ENCODE measurements at regions not wholly inside any gene's neighbourhood (a gene's known extent, or its start where the extent isn't known, plus 50 kb on each side); places are given as distances from the start of the nearest gene placed in this dataset.

DNA sequence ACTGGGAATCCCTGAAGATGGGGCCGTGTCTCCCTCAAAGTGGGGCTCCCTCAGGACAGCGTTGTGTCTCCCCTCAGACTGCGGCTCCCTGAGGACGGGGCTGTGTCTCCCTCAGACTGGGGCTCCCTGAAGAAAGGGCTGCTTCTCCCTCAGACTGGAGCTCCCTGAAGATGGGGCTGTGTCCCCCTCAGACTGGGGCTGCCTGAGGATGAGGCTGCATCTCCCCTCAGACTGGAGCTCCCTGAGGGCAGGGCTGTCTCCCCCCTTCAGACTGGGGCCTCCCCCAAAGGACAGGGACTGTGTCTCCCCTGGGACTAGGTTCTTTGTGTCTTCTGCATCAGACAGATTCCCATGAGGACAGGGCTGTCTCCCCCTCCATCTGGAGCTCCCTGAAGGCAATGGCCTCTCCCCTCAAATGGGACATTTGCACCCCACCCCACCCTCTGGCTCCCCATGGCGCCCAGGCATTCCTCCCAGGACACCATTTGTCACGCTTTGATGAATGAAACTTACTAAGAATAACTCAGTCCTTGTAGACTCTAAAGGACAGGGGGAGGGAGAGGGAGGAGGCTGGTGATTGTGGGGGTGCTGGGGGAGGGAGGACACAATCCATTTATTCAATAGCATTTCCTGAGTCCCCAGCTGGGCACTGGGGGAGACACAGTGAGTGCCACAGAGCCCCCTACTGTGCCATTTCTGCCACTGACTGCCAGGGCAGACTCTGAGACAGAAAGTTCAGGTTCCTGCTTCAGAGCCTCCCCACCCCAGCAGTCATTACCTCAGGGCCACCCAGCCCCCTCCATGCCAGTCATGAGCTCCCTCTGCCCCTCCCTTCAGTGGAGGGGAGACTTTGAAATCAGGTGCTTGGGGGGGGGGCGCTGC lies 122.4 kb downstream of the MRPL14 start:
- H3K36me3 ChIP-seq = no peaks in the 10 kb centered on the region
- H3K4me3 ChIP-seq = no peak overlapping the region
- WGBS = 87% methylated on average over 7 of the region's 7 CpGs
- DNase-seq (ENCODE audit: low spot score) = no peak
- H3K27ac ChIP-seq = no peak overlapping the region
- peaks cover 5% of the 10 kb centered on the region for H3K4me1 ChIP-seq (replicated peaks)
- TF ChIP-seq POLR2A (IDR thresholded peaks at IDR 0.05) (no peak), POLR2AphosphoS5 (IDR thresholded peaks at IDR 0.05) (no peak)
- TF ChIP-seq, protein P1, sequence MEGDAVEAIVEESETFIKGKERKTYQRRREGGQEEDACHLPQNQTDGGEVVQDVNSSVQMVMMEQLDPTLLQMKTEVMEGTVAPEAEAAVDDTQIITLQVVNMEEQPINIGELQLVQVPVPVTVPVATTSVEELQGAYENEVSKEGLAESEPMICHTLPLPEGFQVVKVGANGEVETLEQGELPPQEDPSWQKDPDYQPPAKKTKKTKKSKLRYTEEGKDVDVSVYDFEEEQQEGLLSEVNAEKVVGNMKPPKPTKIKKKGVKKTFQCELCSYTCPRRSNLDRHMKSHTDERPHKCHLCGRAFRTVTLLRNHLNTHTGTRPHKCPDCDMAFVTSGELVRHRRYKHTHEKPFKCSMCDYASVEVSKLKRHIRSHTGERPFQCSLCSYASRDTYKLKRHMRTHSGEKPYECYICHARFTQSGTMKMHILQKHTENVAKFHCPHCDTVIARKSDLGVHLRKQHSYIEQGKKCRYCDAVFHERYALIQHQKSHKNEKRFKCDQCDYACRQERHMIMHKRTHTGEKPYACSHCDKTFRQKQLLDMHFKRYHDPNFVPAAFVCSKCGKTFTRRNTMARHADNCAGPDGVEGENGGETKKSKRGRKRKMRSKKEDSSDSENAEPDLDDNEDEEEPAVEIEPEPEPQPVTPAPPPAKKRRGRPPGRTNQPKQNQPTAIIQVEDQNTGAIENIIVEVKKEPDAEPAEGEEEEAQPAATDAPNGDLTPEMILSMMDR (IDR thresholded peaks at IDR 0.05) = no peak
- peaks cover 2% of the 10 kb centered on the region for H3K27me3 ChIP-seq (replicated peaks; ENCODE audit: insufficient read depth)
- intact Hi-C loops (cut with DNase I) = loop anchor here (5.0 kb wide), 1 partner anchor 233 kb away; the partner anchor contains the start of gene VEGFA
- no peaks in the 10 kb centered on the region for H3K9me3 ChIP-seq

DNA sequence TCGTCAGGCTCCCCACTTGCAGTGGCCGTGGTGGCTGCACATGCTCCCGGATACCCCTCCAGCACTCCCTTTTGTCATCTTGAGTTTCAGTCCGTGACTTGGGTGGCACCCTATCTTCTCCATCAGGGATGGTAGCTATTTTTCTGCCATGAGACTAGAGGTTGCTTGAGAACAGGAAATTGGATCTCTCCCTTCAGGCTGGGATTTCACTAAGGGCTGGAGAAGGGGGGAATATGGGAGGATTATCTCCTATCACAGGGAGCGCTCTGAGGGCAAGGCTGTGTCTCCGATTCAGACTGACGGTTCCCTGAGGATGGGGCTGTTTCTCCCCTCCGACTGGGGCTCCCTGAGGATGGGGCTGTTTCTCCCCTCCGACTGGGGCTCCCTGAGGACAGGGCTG lies 123.1 kb downstream of the MRPL14 start:
- H3K4me3 ChIP-seq = no peak overlapping the region
- H3K4me1 ChIP-seq (replicated peaks) = peaks cover 5% of the 10 kb centered on the region
- WGBS = 84% methylated on average over 8 of the region's 9 CpGs
- no peak for DNase-seq (ENCODE audit: low spot score)
- TF ChIP-seq POLR2A (IDR thresholded peaks at IDR 0.05) = no peak
- no peak for TF ChIP-seq POLR2AphosphoS5 (IDR thresholded peaks at IDR 0.05)
- TF ChIP-seq, protein P1 (IDR thresholded peaks at IDR 0.05) = no peak
- no peaks in the 10 kb centered on the region for H3K36me3 ChIP-seq
- H3K27me3 ChIP-seq (replicated peaks; ENCODE audit: insufficient read depth) = peaks cover 2% of the 10 kb centered on the region
- intact Hi-C loops (cut with DNase I) = loop anchor here (5.0 kb wide), 1 partner anchor 232 kb away; the partner anchor contains the start of gene VEGFA
- no peaks in the 10 kb centered on the region for H3K9me3 ChIP-seq
- no peak overlapping the region for H3K27ac ChIP-seq

DNA sequence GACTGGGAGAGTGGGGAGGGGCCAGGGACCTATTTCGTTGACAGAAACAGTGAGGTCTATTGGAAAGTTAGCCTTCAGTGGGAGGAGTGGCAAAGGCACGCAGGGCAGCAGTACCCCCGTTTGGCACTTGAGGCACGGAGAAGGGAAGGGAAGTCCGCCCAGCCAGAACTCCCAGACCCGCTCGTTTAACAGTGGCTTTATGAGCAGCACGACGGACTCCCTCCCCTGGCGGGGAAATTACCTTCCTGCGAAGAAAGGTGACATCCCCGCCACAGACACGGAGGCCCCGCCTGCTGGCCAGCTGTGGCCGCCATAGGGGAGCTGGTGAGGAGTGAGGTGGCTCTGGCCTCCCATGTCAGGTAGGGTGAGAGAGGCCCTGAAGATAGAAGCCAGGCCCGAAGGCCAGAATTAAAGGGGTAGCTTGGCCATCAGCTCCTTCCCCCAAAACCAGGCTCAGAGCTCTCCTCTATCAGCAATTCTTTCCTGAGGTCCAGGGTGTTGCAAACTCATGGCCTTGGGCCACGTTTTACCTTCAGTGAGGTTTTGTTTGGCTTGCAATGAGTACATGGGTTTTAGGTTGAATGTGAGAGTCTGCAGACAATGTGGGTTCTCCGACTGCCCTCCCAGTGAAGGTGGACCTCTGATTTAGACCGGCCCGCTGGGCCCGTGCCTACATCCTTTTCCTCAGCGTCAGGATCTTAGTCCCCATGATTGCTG lies 123.7 kb downstream of the MRPL14 start:
- DNase-seq (ENCODE audit: low spot score) = no peak
- Histone ChIP-seq H3K4me1 (replicated peaks) (peaks cover 5% of the 10 kb centered on the region), H3K4me3 (no peak overlapping the region), H3K9me3 (no peaks in the 10 kb centered on the region), H3K27ac (no peak overlapping the region), H3K36me3 (no peaks in the 10 kb centered on the region), H3K27me3 (replicated peaks; ENCODE audit: insufficient read depth) (peaks cover 2% of the 10 kb centered on the region)
- no peak for TF ChIP-seq POLR2AphosphoS5 (IDR thresholded peaks at IDR 0.05)
- no peak for TF ChIP-seq POLR2A (IDR thresholded peaks at IDR 0.05)
- WGBS = 78% methylated on average over 22 of the region's 22 CpGs
- intact Hi-C loops (cut with DNase I) = loop anchor here (5.0 kb wide), 1 partner anchor 231 kb away; the partner anchor contains the start of gene VEGFA

DNA sequence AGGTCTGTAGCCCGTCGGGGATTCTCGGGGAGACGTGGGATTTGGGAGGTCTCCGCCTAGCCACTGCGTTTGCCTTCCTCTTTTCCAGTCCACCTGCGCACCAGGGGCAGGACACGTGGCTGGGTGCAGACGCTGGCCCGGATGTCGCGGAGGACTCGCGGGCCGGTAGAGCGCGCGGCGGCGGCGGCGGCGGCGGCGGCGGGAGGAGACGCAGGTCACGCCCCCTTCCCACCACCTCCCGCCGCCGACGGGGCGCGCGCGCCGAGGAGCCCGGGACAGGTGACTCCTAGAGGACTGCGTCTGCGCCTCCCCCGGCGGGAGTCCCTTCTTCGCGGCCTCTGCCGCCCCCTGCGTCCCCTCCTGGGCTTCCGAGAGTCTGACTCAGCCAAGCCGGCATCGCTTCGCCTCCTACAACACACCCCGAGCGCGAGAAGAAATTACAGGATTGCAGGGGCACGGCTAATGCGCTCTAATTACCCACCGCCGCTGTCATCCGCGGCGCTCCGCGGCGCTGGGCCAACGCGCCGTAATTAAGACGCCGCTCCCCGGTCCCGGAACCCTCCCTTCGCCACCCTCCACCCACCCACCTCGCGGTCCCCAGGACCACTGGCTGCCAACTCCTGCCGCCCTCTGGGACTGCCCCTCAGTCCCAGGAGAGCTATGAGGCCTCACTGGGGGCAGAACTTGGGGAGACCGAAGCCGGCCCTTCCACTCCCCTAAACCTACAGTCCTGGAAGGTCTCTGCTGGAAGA lies 124.5 kb downstream of the MRPL14 start:
- H3K4me1 ChIP-seq (replicated peaks) = peaks cover 5% of the 10 kb centered on the region
- 5% methylated on average over 27 of the region's 76 CpGs for WGBS
- H3K4me3 ChIP-seq = peak overlapping the region in 1 of 2 donors; percentile 21
- no peaks in the 10 kb centered on the region for H3K9me3 ChIP-seq
- no peak for TF ChIP-seq POLR2AphosphoS5 (IDR thresholded peaks at IDR 0.05)
- TF ChIP-seq, protein P1 (IDR thresholded peaks at IDR 0.05) = peak in 2 of 4 experiments; percentile 29 to 55
- intact Hi-C loops (cut with DNase I) = loop anchor here (5.0 kb wide), 1 partner anchor 230 kb away; the partner anchor contains the start of gene VEGFA
- no peak overlapping the region for H3K27ac ChIP-seq
- peaks cover 2% of the 10 kb centered on the region for H3K27me3 ChIP-seq (replicated peaks; ENCODE audit: insufficient read depth)
- DNase-seq (ENCODE audit: low spot score) = peak; percentile 32
- no peaks in the 10 kb centered on the region for H3K36me3 ChIP-seq

All from prostate gland (tissue), 2 donors.